ENCODE measurements at regions not wholly inside any gene's neighbourhood (a gene's known extent, or its start where the extent isn't known, plus 50 kb on each side); places are given as distances from the start of the nearest gene placed in this dataset.

- no peaks in the 10 kb centered on the region for H4K20me1 ChIP-seq (ENCODE audit: control insufficient read depth, insufficient read depth, insufficient read length)
- H2AFZ ChIP-seq (ENCODE audit: low read length) = no peak overlapping the region
- Mint-ChIP-seq H3K27me3 (ENCODE audit: low read depth) (peaks cover 11% of the 10 kb centered on the region), H3K4me3 (no peak overlapping the region), H3K36me3 (ENCODE audit: insufficient read depth in 1 of 3, low read depth in 3 of 3) (no peaks in the 10 kb centered on the region), H3K27ac (no peak overlapping the region), H3K4me1 (peaks cover 11 to 13% of the 10 kb centered on the region in 2 experiments), H3K9me3 (peaks cover 0 to 6% of the 10 kb centered on the region in 2 experiments; a peak in 1 of 5 replicates)
- H2BK120ac ChIP-seq (ENCODE audit: low read depth, low read length, poor library complexity, severe bottlenecking) = no peak overlapping the region
- H3K4me2 ChIP-seq (ENCODE audit: insufficient read depth, insufficient read length, low read length) = no peak overlapping the region
- TF ChIP-seq, protein P1, sequence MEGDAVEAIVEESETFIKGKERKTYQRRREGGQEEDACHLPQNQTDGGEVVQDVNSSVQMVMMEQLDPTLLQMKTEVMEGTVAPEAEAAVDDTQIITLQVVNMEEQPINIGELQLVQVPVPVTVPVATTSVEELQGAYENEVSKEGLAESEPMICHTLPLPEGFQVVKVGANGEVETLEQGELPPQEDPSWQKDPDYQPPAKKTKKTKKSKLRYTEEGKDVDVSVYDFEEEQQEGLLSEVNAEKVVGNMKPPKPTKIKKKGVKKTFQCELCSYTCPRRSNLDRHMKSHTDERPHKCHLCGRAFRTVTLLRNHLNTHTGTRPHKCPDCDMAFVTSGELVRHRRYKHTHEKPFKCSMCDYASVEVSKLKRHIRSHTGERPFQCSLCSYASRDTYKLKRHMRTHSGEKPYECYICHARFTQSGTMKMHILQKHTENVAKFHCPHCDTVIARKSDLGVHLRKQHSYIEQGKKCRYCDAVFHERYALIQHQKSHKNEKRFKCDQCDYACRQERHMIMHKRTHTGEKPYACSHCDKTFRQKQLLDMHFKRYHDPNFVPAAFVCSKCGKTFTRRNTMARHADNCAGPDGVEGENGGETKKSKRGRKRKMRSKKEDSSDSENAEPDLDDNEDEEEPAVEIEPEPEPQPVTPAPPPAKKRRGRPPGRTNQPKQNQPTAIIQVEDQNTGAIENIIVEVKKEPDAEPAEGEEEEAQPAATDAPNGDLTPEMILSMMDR (conservative IDR thresholded peaks at IDR 0.05) = no peak
- no peak overlapping the region for H4K5ac ChIP-seq (ENCODE audit: insufficient read length, low read depth, low read length)
- no peak overlapping the region for H2BK5ac ChIP-seq (ENCODE audit: insufficient read length, low read length)
- no peak overlapping the region for H2AK5ac ChIP-seq (ENCODE audit: insufficient read length, low read length)
- H3K18ac ChIP-seq (ENCODE audit: insufficient read length, low read depth, low read length) = no peak overlapping the region
- no peaks in the 10 kb centered on the region for H3K79me2 ChIP-seq (ENCODE audit: insufficient read depth, low read length)
- H3K23me2 ChIP-seq (ENCODE audit: insufficient read length, low read depth, low read length, poor library complexity, severe bottlenecking) = no peaks in the 10 kb centered on the region
- no peak overlapping the region for H4K8ac ChIP-seq (replicated peaks; ENCODE audit: insufficient read length, low read depth, low read length)
- no peak overlapping the region for H2BK20ac ChIP-seq (ENCODE audit: low read depth, low read length, poor library complexity, severe bottlenecking)
- no peak overlapping the region for H3K14ac ChIP-seq (ENCODE audit: insufficient read depth, low read length)
- H2BK12ac ChIP-seq (ENCODE audit: insufficient read length, low read depth, low read length) = no peak overlapping the region
- H2BK15ac ChIP-seq (ENCODE audit: low read depth, low read length) = no peak overlapping the region
- H3K27me3 ChIP-seq (ENCODE audit: insufficient read depth, low read length) = no peaks in the 10 kb centered on the region
- no peaks in the 10 kb centered on the region for H3K4me1 ChIP-seq (ENCODE audit: insufficient read depth, low read length)
- no peaks in the 10 kb centered on the region for H3K9me3 ChIP-seq (ENCODE audit: control insufficient read depth, low read depth, low read length)
- no peaks in the 10 kb centered on the region for H3K79me1 ChIP-seq (ENCODE audit: insufficient read depth, low read depth, low read length, poor library complexity, severe bottlenecking)
- DNase-seq = no peak
- no peak overlapping the region for H4K91ac ChIP-seq (ENCODE audit: insufficient read length, low read depth, low read length)
- WGBS (ENCODE audit: extremely low coverage, insufficient read length, low lambda C conversion rate) = no CpG with 5 or more reads among the region's 5 CpGs
- no peak overlapping the region for H3K9ac ChIP-seq (ENCODE audit: extremely low read depth, insufficient read length, low read length)
- H3K27ac ChIP-seq (ENCODE audit: insufficient read length, low read depth, low read length) = no peak overlapping the region
- no peak overlapping the region for H3K23ac ChIP-seq (ENCODE audit: insufficient read length, low read depth, low read length)
- H3K4ac ChIP-seq (ENCODE audit: low read depth, low read length) = no peak overlapping the region
- H3T11ph ChIP-seq (ENCODE audit: low read length) = no peak overlapping the region
- H3K56ac ChIP-seq (ENCODE audit: insufficient read length, low read depth, low read length) = no peak overlapping the region
Measured at GRCh38 chr3:194022816-194023215, 113.1 kb upstream of the HES1 start.

All from H9 (cell line).